ENCODE measurements at regions not wholly inside any gene's neighbourhood (a gene's known extent, or its start where the extent isn't known, plus 50 kb on each side); places are given as distances from the start of the nearest gene placed in this dataset.

DNA sequence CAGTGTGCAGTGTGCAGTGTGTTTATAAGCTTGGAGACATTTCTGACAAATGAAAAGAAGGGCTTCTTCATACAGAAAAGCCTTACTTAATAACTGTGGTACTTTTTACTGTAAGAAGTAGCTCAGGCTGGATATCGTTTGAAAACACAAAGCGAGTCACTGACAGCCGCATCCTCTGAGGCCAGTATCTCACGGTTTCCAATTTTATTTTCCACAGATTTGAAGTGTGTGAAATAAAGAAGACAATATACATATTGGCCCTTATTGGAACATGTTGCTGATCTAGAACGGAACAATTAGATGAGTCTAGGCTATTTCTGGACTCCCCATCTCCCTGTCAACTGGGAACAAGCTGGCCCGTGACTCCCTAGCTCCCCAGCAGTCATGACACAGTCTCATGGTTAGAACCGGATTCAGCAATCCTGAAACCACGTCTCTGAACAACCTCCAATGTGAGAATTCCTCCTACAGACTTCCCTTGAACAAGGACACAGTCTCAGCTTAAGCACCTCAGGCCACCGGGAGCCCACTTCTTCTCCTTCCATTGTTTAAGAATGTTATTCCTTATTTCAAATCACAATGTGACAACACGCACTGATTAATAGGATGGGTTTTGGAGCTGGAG, 484.5 kb downstream of the COG6 start:
- Mint-ChIP-seq H3K27ac (ENCODE audit: unreplicated experiment) (no peak overlapping the region), H3K36me3 (ENCODE audit: unreplicated experiment) (no peaks in the 10 kb centered on the region), H3K9me3 (ENCODE audit: unreplicated experiment) (no peaks in the 10 kb centered on the region), H3K4me3 (ENCODE audit: unreplicated experiment) (no peak overlapping the region), H3K27me3 (ENCODE audit: unreplicated experiment) (peaks cover 13% of the 10 kb centered on the region), H3K4me1 (ENCODE audit: unreplicated experiment) (no peaks in the 10 kb centered on the region)
- TF ChIP-seq, protein P1, sequence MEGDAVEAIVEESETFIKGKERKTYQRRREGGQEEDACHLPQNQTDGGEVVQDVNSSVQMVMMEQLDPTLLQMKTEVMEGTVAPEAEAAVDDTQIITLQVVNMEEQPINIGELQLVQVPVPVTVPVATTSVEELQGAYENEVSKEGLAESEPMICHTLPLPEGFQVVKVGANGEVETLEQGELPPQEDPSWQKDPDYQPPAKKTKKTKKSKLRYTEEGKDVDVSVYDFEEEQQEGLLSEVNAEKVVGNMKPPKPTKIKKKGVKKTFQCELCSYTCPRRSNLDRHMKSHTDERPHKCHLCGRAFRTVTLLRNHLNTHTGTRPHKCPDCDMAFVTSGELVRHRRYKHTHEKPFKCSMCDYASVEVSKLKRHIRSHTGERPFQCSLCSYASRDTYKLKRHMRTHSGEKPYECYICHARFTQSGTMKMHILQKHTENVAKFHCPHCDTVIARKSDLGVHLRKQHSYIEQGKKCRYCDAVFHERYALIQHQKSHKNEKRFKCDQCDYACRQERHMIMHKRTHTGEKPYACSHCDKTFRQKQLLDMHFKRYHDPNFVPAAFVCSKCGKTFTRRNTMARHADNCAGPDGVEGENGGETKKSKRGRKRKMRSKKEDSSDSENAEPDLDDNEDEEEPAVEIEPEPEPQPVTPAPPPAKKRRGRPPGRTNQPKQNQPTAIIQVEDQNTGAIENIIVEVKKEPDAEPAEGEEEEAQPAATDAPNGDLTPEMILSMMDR (IDR thresholded peaks at IDR 0.05), result no peak
- no peak for DNase-seq (ENCODE audit: extremely low spot score, unreplicated experiment)

DNA sequence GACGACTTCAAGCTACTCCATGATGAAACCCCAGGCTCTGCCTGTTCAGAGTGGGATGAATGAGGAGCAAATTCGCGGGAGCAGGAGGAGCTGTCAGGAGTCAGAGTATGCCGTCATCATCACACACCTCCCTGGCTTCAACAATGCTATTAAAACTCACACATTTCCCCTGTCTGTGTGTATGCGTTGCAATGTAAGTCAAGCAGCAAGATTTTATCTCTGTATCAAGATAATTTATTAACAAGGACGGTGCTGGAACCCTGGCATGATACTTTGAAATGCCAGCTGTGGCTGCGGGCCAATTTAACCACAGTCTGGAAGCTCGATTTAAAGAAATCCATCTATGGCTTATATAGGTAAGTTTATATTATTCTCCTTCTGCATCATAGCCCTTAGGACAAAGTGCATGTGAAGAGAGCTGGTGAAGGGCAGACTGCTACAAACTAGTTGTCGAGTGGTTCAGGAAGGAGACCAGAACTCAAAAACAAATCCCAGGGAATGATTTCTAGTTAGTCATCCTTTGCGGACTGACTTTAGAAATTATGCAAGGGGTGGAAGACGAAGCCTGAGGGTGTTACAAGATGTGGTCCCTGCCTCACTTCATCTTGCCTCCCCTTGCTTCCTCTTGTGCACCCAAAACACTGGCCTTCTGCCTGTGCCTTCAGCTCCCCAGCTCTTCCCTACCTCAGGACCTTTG, 486.5 kb downstream of the COG6 start:
- peaks cover 13% of the 10 kb centered on the region for H3K27me3 Mint-ChIP-seq (ENCODE audit: unreplicated experiment)
- no peak for DNase-seq (ENCODE audit: extremely low spot score, unreplicated experiment)
- no peak overlapping the region for H3K27ac Mint-ChIP-seq (ENCODE audit: unreplicated experiment)
- peaks cover 6% of the 10 kb centered on the region for H3K4me1 Mint-ChIP-seq (ENCODE audit: unreplicated experiment)
- TF ChIP-seq, protein P1 (IDR thresholded peaks at IDR 0.05), result no peak
- H3K9me3 Mint-ChIP-seq (ENCODE audit: unreplicated experiment), result no peaks in the 10 kb centered on the region
- no peak overlapping the region for H3K4me3 Mint-ChIP-seq (ENCODE audit: unreplicated experiment)
- no peaks in the 10 kb centered on the region for H3K36me3 Mint-ChIP-seq (ENCODE audit: unreplicated experiment)

- TF ChIP-seq, protein P1 (IDR thresholded peaks at IDR 0.05), result no peak
- Mint-ChIP-seq H3K27ac (ENCODE audit: unreplicated experiment) (no peak overlapping the region), H3K27me3 (ENCODE audit: unreplicated experiment) (peaks cover 13% of the 10 kb centered on the region), H3K36me3 (ENCODE audit: unreplicated experiment) (no peaks in the 10 kb centered on the region), H3K4me3 (ENCODE audit: unreplicated experiment) (no peak overlapping the region), H3K4me1 (ENCODE audit: unreplicated experiment) (peaks cover 6% of the 10 kb centered on the region), H3K9me3 (ENCODE audit: unreplicated experiment) (no peaks in the 10 kb centered on the region)
- no peak for DNase-seq (ENCODE audit: extremely low spot score, unreplicated experiment)
Observed at GRCh38 chr13:40143106-40143505, 487.6 kb downstream of the COG6 start.

- peaks cover 13% of the 10 kb centered on the region for H3K27me3 Mint-ChIP-seq (ENCODE audit: unreplicated experiment)
- H3K9me3 Mint-ChIP-seq (ENCODE audit: unreplicated experiment), result no peaks in the 10 kb centered on the region
- DNase-seq (ENCODE audit: extremely low spot score, unreplicated experiment), result no peak
- H3K4me1 Mint-ChIP-seq (ENCODE audit: unreplicated experiment), result peaks cover 6% of the 10 kb centered on the region
- H3K36me3 Mint-ChIP-seq (ENCODE audit: unreplicated experiment), result no peaks in the 10 kb centered on the region
- TF ChIP-seq, protein P1 (IDR thresholded peaks at IDR 0.05), result no peak
- no peak overlapping the region for H3K27ac Mint-ChIP-seq (ENCODE audit: unreplicated experiment)
- H3K4me3 Mint-ChIP-seq (ENCODE audit: unreplicated experiment), result no peak overlapping the region
Observed at GRCh38 chr13:40143559-40143958, 488.1 kb downstream of the COG6 start.

- TF ChIP-seq, protein P1 (IDR thresholded peaks at IDR 0.05), result no peak
- H3K4me3 Mint-ChIP-seq (ENCODE audit: unreplicated experiment), result no peak overlapping the region
- peaks cover 10% of the 10 kb centered on the region for H3K27me3 Mint-ChIP-seq (ENCODE audit: unreplicated experiment)
- no peak for DNase-seq (ENCODE audit: extremely low spot score, unreplicated experiment)
- no peaks in the 10 kb centered on the region for H3K36me3 Mint-ChIP-seq (ENCODE audit: unreplicated experiment)
- no peak overlapping the region for H3K27ac Mint-ChIP-seq (ENCODE audit: unreplicated experiment)
- no peaks in the 10 kb centered on the region for H3K9me3 Mint-ChIP-seq (ENCODE audit: unreplicated experiment)
- peaks cover 18% of the 10 kb centered on the region for H3K4me1 Mint-ChIP-seq (ENCODE audit: unreplicated experiment)
Observed at GRCh38 chr13:40145139-40145538, 489.7 kb downstream of the COG6 start.
